ENCODE measurements at regions not wholly inside any gene's neighbourhood (a gene's known extent, or its start where the extent isn't known, plus 50 kb on each side); places are given as distances from the start of the nearest gene placed in this dataset.

DNA sequence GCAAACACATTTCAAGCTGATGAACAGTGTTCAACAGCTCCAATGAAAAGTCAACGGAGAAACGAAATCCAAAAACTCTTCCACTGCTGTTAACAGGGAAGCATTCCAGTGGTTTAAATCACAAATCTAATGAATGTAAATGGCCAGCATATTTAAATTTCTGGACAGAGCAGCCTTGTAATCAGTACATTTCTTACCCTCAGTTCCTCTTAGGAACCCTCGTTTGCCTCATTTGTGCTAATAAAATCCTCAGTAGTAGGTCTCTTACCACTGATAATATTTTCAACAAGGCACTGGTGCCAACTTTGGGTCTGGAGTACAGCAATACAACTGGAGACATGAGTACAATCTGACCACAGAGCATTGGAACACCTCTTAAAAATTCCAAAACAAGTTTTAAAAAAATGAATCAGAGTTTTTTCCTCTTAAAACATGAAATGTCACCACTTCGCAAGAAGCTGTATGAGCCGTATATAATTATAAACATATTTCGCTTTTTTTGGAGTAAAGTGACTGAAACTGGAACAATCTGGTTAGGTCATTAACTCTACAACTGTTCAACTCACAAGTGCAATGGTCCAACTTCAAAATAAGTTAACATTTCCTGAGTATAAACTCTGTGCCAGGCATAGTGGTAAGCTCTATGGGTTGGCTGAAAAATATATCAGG, 211.2 kb downstream of the CPEB2 start:
- Histone ChIP-seq H3K36me3 (no peaks in the 10 kb centered on the region), H3K27ac (no peak overlapping the region), H3K4me3 (no peak overlapping the region), H3K27me3 (no peaks in the 10 kb centered on the region), H3K9me3 (no peaks in the 10 kb centered on the region), H3K4me1 (no peaks in the 10 kb centered on the region)
- FAIRE-seq (no peak), ATAC-seq (no peak), DNase-seq (no peak)
- intact Hi-C loops (cut with DNase I) = no loop called here
- TF ChIP-seq, protein P1, sequence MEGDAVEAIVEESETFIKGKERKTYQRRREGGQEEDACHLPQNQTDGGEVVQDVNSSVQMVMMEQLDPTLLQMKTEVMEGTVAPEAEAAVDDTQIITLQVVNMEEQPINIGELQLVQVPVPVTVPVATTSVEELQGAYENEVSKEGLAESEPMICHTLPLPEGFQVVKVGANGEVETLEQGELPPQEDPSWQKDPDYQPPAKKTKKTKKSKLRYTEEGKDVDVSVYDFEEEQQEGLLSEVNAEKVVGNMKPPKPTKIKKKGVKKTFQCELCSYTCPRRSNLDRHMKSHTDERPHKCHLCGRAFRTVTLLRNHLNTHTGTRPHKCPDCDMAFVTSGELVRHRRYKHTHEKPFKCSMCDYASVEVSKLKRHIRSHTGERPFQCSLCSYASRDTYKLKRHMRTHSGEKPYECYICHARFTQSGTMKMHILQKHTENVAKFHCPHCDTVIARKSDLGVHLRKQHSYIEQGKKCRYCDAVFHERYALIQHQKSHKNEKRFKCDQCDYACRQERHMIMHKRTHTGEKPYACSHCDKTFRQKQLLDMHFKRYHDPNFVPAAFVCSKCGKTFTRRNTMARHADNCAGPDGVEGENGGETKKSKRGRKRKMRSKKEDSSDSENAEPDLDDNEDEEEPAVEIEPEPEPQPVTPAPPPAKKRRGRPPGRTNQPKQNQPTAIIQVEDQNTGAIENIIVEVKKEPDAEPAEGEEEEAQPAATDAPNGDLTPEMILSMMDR (IDR thresholded peaks at IDR 0.05) = no peak
- WGBS, 2 donors = 71 to 80% methylated on average over 6 of the region's 6 CpGs

DNA sequence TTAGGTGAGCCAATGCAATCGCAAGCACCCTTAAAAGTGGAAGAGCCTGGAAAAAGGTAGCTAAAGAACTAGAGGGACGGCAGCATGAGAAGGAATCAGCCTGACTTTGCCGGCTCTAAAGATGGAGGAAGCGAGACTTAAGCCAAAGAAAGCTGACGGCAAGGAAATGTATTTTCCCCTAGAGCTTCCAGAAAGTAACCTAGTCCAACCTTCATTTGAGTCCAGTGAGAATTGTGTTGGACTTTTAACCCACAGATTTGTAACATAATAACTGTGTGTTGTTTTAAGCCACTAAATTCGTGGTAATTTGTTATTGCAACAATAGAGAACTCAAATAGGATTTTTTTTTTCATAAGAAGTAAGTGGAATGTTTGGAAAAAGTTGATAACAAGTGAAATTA, 212.7 kb upstream of the C1QTNF7 start:
- Histone ChIP-seq H3K27me3 (no peaks in the 10 kb centered on the region), H3K36me3 (no peaks in the 10 kb centered on the region), H3K4me3 (no peak overlapping the region), H3K27ac (no peak overlapping the region), H3K9me3 (no peaks in the 10 kb centered on the region), H3K4me1 (no peaks in the 10 kb centered on the region)
- ATAC-seq (no peak), FAIRE-seq (no peak), DNase-seq (no peak)
- TF ChIP-seq, protein P1 (IDR thresholded peaks at IDR 0.05) = no peak
- WGBS, 2 donors = 68 to 77% methylated on average over 6 of the region's 6 CpGs
- intact Hi-C loops (cut with DNase I) = no loop called here

GRCh38 chr4:15226203-15226602, 201.6 kb upstream of the C1QTNF7 start:
- intact Hi-C loops (cut with DNase I) = no loop called here
- DNase-seq (no peak), ATAC-seq (no peak), FAIRE-seq (no peak)
- H3K9me3 ChIP-seq = no peaks in the 10 kb centered on the region
- no peaks in the 10 kb centered on the region for H3K27me3 ChIP-seq
- H3K27ac ChIP-seq = no peak overlapping the region
- WGBS, 2 donors = 75 to 81% methylated on average over 3 of the region's 3 CpGs
- no peak overlapping the region for H3K4me3 ChIP-seq
- TF ChIP-seq, protein P1 (IDR thresholded peaks at IDR 0.05) = no peak
- H3K4me1 ChIP-seq = no peaks in the 10 kb centered on the region
- no peaks in the 10 kb centered on the region for H3K36me3 ChIP-seq

DNA sequence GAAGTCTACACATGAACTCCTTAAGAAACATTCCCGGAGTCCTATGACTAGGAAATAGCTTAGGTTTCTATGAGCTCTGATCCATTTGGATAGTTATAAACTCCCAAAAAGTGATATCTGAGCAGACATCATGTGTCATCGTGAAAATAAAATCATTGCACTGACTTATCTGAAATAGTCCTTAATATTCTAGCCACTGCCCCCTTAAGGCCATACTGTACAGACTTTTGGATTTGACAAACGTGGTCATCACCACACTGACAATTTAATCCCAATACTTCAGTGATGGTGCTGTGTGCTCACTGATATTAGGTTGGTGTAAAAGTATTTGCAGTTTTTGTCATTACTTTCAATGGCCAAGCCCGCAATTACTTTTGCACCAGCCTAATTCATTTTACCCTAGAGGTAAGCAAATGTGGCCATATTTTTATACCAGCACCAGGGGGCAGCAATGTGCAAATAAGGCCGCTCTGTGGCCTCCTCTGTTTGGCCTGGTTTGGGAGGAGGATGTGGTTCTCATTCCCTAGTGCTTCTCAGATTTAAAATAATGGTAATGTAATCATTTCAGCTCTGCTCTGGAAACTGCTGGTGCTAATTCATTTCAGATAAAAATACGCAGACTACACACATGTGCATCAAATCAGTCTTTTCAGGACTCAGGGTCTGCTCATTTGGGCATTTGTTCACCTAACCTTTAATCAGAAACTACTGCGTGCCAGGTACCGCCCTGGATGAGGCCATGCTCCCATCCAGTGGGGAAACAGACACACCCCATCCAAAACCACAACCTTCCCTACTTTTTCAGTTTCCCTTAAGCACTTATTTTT, 196.4 kb upstream of the C1QTNF7 start:
- H3K9me3 ChIP-seq = no peaks in the 10 kb centered on the region
- ATAC-seq (peak; percentile 68 to 91 (median 91)), DNase-seq (peak in 5 of 6 donors; percentile 37 to 67 (median 61)), FAIRE-seq (peak; percentile 80)
- intact Hi-C loops (cut with DNase I) = loop anchor here in 2 of 3 donors (10.0 kb wide), 1 partner anchor 223 kb away; no protein-coding TSS in a partner anchor
- TF ChIP-seq, protein P1 (IDR thresholded peaks at IDR 0.05) = peak; percentile 31 to 48 (median 43)
- 53 to 62% methylated on average over 8 of the region's 8 CpGs for WGBS, 2 donors
- H3K4me1 ChIP-seq = no peaks in the 10 kb centered on the region
- no peaks in the 10 kb centered on the region for H3K27me3 ChIP-seq
- no peak overlapping the region for H3K27ac ChIP-seq
- H3K36me3 ChIP-seq = no peaks in the 10 kb centered on the region
- no peak overlapping the region for H3K4me3 ChIP-seq

Measured in pancreas (tissue), 10 donors.